Naive B cell (primary cell): ENCODE measurements at regions not wholly inside any gene's neighbourhood (a gene's known extent, or its start where the extent isn't known, plus 50 kb on each side); places are given as distances from the start of the nearest gene placed in this dataset.

ENCODE experiments used
- ATAC-seq, 2 donors: fragments of 150-1000 bp; cut with Tn5 transposase; 2 replicates each; pipeline ENCODE4 v1.10.0; 2021; ENCODE audit warnings: low read depth in 2 of 2, mild to moderate bottlenecking in 2 of 2, moderate library complexity in 2 of 2
- DNase-seq: peaks from one replicate; pipeline ENCODE4 v3.0.0; 2022
- H3K27ac Mint-ChIP-seq, 6 donors: one replicate each; pipeline ENCODE4 v1.8.0; 2020 to 2022; ENCODE audit warnings: mild to moderate bottlenecking in 6 of 6, mixed read lengths in 6 of 6, moderate library complexity in 5 of 6, inconsistent platforms in 2 of 6
- H3K27me3 Mint-ChIP-seq, 3 donors: one replicate each; pipeline ENCODE4 v1.8.0; 2021 to 2022; ENCODE audit warnings: mixed read lengths in 3 of 3, mild to moderate bottlenecking in 1 of 3
- H3K36me3 Mint-ChIP-seq, 2 donors: one replicate each; pipeline ENCODE4 v1.8.0; 2020 to 2022; ENCODE audit warnings: mixed read lengths in 2 of 2, inconsistent platforms in 1 of 2, mild to moderate bottlenecking in 1 of 2
- H3K4me1 Mint-ChIP-seq, 3 donors: one replicate each; pipeline ENCODE4 v1.8.0; 2020 to 2022; ENCODE audit warnings: mixed read lengths in 3 of 3, inconsistent platforms in 1 of 3, mild to moderate bottlenecking in 1 of 3, moderate library complexity in 1 of 3
- H3K4me3 Mint-ChIP-seq, 8 donors: one replicate each; pipeline ENCODE4 v1.8.0; 2020 to 2022; ENCODE audit warnings: mild to moderate bottlenecking in 8 of 8, mixed read lengths in 8 of 8, moderate library complexity in 8 of 8, inconsistent platforms in 2 of 8
- H3K9me3 Mint-ChIP-seq, 7 donors: one replicate each; pipeline ENCODE4 v1.8.0; 2020 to 2022; ENCODE audit warnings: mixed read lengths in 7 of 7, mild to moderate bottlenecking in 5 of 7, inconsistent platforms in 2 of 7, moderate library complexity in 1 of 7

DNA sequence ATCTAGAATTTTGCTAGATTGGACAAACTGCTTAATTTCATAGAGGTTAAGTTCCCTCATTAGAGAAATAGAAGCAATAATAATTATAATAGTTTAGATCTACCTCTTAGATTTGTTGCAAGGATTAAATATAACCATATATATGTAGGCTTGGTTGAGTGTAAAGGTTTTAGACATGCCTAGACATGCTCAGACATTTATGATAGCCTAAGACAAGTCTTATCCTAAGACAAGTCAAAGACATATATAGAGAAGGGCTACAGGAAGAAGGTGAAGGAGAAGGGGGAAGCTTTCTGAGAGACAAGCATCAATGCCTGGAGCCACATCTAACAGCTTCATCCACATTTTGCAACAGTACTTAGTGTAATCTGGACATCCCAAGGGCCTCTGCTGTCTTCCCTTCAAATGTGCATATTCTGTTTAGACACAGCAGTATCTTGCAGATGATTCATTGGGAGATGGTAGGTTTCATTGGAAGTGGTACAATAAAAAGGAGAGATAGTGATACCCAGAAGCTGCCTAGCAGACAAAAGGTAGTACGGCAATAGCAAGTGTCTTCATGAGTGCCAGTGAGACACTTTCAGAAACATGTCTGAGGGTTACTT is 146.5 kb downstream of the HGF start:
- Mint-ChIP-seq H3K36me3 (no peaks in the 10 kb centered on the region), H3K27me3 (no peaks in the 10 kb centered on the region), H3K4me3 (no peak overlapping the region), H3K9me3 (no peaks in the 10 kb centered on the region), H3K27ac (no peak overlapping the region), H3K4me1 (no peaks in the 10 kb centered on the region)
- no peak for DNase-seq
- ATAC-seq: no peak

DNA sequence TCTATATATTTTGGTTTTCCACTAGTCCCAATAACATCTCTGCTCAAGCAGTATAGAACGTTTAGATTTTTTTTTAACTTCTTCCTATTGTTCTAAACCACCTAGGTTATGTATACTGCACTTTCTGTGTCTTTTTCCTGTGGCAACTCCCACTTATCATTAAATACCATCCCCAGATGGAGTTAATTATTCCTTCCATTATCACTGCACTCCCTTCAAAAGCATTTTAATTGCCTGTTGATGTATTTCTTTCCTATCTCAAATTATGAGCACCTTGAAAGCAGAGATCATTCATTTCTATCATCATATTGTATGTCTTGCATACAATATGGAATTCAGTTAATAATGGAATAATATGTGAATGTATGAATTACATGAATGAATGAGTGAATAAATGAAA is 148.0 kb downstream of the HGF start:
- H3K36me3 Mint-ChIP-seq: no peaks in the 10 kb centered on the region
- no peaks in the 10 kb centered on the region for H3K27me3 Mint-ChIP-seq
- H3K4me1 Mint-ChIP-seq: no peaks in the 10 kb centered on the region
- H3K9me3 Mint-ChIP-seq: no peaks in the 10 kb centered on the region
- no peak for DNase-seq
- H3K4me3 Mint-ChIP-seq: no peak overlapping the region
- ATAC-seq: no peak
- no peak overlapping the region for H3K27ac Mint-ChIP-seq

DNA sequence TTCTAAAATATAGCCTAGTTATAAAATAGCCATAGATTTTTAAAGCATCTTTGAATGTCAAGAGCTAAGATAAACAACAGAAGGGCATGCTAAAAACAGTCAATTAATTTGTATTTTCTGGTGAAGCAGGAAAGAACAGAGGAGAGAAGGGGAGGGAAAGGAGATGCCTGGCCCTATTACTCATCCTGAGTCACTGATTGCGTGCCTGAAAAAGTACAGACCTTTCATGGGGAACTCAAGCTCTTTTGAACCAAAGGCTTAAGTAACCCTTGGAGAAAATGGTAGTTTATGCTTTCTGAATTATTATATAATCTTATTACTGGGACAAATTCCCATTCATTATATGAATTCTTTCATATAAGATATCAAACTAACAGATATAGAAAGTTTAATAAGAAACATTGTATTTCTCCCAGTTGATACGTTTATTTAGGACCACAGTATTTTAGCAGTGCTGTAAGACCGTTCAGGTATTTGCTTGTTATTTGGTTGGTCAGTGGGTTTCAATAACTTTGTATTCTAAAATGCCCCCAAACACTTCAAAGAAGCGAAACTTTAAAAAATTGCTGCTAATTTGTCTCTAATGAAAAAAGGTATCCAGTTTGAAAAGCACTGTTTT is 151.3 kb downstream of the HGF start:
- Mint-ChIP-seq H3K27ac (no peak overlapping the region), H3K27me3 (no peaks in the 10 kb centered on the region), H3K36me3 (no peaks in the 10 kb centered on the region), H3K4me1 (no peaks in the 10 kb centered on the region), H3K9me3 (no peaks in the 10 kb centered on the region), H3K4me3 (no peak overlapping the region)
- no peak for DNase-seq
- no peak for ATAC-seq

- no peaks in the 10 kb centered on the region for H3K36me3 Mint-ChIP-seq
- no peak overlapping the region for H3K4me3 Mint-ChIP-seq
- H3K27me3 Mint-ChIP-seq: no peaks in the 10 kb centered on the region
- DNase-seq (no peak), ATAC-seq (no peak)
- H3K9me3 Mint-ChIP-seq: no peaks in the 10 kb centered on the region
- H3K27ac Mint-ChIP-seq: no peak overlapping the region
- H3K4me1 Mint-ChIP-seq: no peaks in the 10 kb centered on the region
Measured at GRCh38 chr7:81616951-81617350, 152.9 kb downstream of the HGF start.

DNA sequence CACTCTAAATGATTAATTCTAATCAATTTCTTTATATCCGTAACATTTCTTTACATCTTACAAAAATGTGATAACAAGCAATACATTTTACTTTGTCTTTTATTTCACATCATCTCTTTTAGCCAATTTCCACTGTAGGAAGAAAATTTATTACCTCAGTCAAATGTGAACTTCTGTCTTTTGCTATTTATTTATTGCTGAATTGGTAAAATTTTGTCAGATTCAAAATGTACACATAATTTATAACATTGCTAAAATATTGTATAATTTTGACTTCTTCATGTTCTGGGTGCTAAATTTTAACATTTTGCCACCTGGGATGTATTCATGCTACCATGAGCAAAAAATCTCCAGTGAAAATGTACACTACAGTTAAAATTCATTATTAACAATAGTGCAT is 158.0 kb downstream of the HGF start:
- H3K36me3 Mint-ChIP-seq: no peaks in the 10 kb centered on the region
- no peaks in the 10 kb centered on the region for H3K27me3 Mint-ChIP-seq
- H3K9me3 Mint-ChIP-seq: no peaks in the 10 kb centered on the region
- no peaks in the 10 kb centered on the region for H3K4me1 Mint-ChIP-seq
- no peak overlapping the region for H3K27ac Mint-ChIP-seq
- no peak for DNase-seq
- no peak for ATAC-seq
- H3K4me3 Mint-ChIP-seq: no peak overlapping the region

GRCh38 chr7:81611040-81611439 is 158.8 kb downstream of the HGF start:
- no peak overlapping the region for H3K4me3 Mint-ChIP-seq
- DNase-seq: no peak
- H3K27me3 Mint-ChIP-seq: no peaks in the 10 kb centered on the region
- H3K4me1 Mint-ChIP-seq: no peaks in the 10 kb centered on the region
- H3K27ac Mint-ChIP-seq: peak overlapping the region in 1 of 6 donors; percentile 60
- no peak for ATAC-seq
- no peaks in the 10 kb centered on the region for H3K36me3 Mint-ChIP-seq
- H3K9me3 Mint-ChIP-seq: no peaks in the 10 kb centered on the region

- ATAC-seq: no peak
- H3K36me3 Mint-ChIP-seq: no peaks in the 10 kb centered on the region
- no peak overlapping the region for H3K4me3 Mint-ChIP-seq
- DNase-seq: no peak
- H3K27ac Mint-ChIP-seq: no peak overlapping the region
- H3K27me3 Mint-ChIP-seq: no peaks in the 10 kb centered on the region
- H3K4me1 Mint-ChIP-seq: no peaks in the 10 kb centered on the region
- no peaks in the 10 kb centered on the region for H3K9me3 Mint-ChIP-seq
Measured at GRCh38 chr7:81608748-81609382, 161.0 kb downstream of the HGF start.

GRCh38 chr7:81607987-81608386 is 161.9 kb downstream of the HGF start:
- no peaks in the 10 kb centered on the region for H3K36me3 Mint-ChIP-seq
- DNase-seq (no peak), ATAC-seq (no peak)
- no peaks in the 10 kb centered on the region for H3K27me3 Mint-ChIP-seq
- no peak overlapping the region for H3K4me3 Mint-ChIP-seq
- no peaks in the 10 kb centered on the region for H3K9me3 Mint-ChIP-seq
- no peak overlapping the region for H3K27ac Mint-ChIP-seq
- no peaks in the 10 kb centered on the region for H3K4me1 Mint-ChIP-seq

- no peaks in the 10 kb centered on the region for H3K9me3 Mint-ChIP-seq
- ATAC-seq (no peak), DNase-seq (no peak)
- H3K4me1 Mint-ChIP-seq: no peaks in the 10 kb centered on the region
- H3K27ac Mint-ChIP-seq: no peak overlapping the region
- no peaks in the 10 kb centered on the region for H3K27me3 Mint-ChIP-seq
- no peak overlapping the region for H3K4me3 Mint-ChIP-seq
- no peaks in the 10 kb centered on the region for H3K36me3 Mint-ChIP-seq
Measured at GRCh38 chr7:81606078-81606863, 163.6 kb downstream of the HGF start.

DNA sequence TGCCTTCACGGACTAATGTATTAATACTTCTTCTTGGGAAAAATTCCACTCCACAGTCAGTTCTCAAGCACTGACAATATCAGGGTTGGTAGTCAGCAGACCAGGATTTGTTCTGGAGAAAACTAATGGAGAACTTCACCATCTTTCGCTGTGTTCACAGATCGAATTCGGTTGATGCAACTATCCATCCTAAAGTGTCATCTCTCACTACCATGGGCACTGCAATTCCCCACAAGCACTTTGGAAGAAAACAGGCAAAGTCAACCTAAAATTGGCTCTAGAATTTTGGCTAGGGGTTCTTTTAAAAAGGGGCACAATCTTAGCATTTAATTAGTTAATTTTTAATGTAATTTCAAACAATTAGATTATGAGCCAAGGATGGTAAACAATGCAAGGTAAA is 164.4 kb downstream of the HGF start:
- Mint-ChIP-seq H3K4me1 (no peaks in the 10 kb centered on the region), H3K36me3 (no peaks in the 10 kb centered on the region), H3K27me3 (no peaks in the 10 kb centered on the region), H3K27ac (no peak overlapping the region), H3K4me3 (no peak overlapping the region), H3K9me3 (peaks cover 0 to under 1% (median 0%) of the 10 kb centered on the region in 7 donors)
- ATAC-seq (no peak), DNase-seq (no peak)

GRCh38 chr7:81604808-81605174 is 165.1 kb downstream of the HGF start:
- no peak overlapping the region for H3K4me3 Mint-ChIP-seq
- no peaks in the 10 kb centered on the region for H3K36me3 Mint-ChIP-seq
- no peaks in the 10 kb centered on the region for H3K27me3 Mint-ChIP-seq
- no peak for DNase-seq
- H3K9me3 Mint-ChIP-seq: peaks cover 0 to 4% (median 0%) of the 10 kb centered on the region in 7 donors
- ATAC-seq: no peak
- no peaks in the 10 kb centered on the region for H3K4me1 Mint-ChIP-seq
- H3K27ac Mint-ChIP-seq: no peak overlapping the region

DNA sequence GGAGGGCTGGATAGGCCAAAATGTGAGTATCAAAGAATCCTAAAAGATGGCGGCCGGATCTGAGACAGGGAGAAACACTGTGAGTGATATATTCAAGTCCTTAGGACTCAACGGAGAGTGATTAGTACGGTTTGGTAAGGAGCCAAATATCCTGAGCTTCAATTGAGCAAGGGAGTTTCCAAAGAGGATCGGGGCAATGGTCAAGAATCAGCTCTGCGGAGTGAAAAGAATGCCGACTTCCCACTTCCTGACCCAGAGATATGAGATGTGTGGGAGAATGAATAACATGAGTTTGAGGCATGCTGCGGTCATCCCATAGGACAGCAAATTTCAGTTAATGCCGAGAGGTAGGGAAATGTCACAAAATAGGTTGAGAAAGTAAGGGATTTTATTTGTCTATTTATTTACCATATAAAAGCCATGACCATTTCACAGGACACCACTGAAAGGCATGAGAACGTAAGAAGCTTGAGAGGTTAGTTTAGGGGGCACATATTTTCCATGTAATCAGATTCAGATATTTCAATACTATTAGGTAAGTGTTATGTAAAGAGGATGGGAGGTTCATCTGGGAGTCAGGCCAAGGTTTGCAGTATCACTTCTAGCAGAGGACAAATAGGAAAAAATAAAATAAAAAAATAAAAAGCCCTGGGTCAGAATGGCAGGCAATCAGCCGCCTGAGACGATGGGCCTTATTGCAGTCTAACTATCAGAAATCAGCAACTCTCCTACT is 165.6 kb downstream of the HGF start:
- ATAC-seq: no peak
- H3K4me3 Mint-ChIP-seq: no peak overlapping the region
- peaks cover 0 to 4% (median 0%) of the 10 kb centered on the region in 7 donors for H3K9me3 Mint-ChIP-seq
- H3K4me1 Mint-ChIP-seq: no peaks in the 10 kb centered on the region
- no peak overlapping the region for H3K27ac Mint-ChIP-seq
- no peaks in the 10 kb centered on the region for H3K36me3 Mint-ChIP-seq
- H3K27me3 Mint-ChIP-seq: no peaks in the 10 kb centered on the region
- DNase-seq: no peak

- ATAC-seq: no peak
- no peak for DNase-seq
- Mint-ChIP-seq H3K9me3 (peaks cover 0 to 4% (median 0%) of the 10 kb centered on the region in 7 donors), H3K36me3 (no peaks in the 10 kb centered on the region), H3K4me1 (no peaks in the 10 kb centered on the region), H3K4me3 (no peak overlapping the region), H3K27ac (no peak overlapping the region), H3K27me3 (no peaks in the 10 kb centered on the region)
Measured at GRCh38 chr7:81600608-81601007, 169.2 kb downstream of the HGF start.
